Fibroblast of skin of right quadriceps (primary cell): ENCODE measurements at regions not wholly inside any gene's neighbourhood (a gene's known extent, or its start where the extent isn't known, plus 50 kb on each side); places are given as distances from the start of the nearest gene placed in this dataset.
"Not testable (repeated sequence)": the region's sequence is repeated elsewhere in the genome, so short reads cannot be mapped to it uniquely, and the experiment has no call there.

Experiments used
- DNase-seq: peaks from one replicate; pipeline ENCODE4 v3.0.0-alpha.2; 2013

DNA sequence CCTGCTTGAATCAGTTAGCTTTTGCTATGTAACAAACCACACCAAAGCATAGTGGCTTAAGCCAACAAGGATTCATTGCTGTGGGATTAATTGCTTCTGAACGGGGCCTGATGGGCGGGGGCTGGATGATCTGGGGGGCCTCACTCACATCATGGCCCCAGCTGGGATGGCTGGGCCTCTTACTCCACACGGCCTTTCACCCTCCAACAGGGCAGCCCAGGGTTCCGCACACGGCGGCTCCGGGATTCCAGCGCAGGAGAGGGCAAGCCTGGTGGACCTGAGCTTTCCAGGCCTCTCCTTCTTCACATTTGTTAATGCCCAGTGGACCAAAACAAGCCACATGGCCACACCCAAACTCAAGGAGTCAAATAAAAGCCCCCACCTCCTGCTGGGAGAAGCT is 86.3 kb upstream of the PHLPP1 start:
- DNase-seq = no peak

DNA sequence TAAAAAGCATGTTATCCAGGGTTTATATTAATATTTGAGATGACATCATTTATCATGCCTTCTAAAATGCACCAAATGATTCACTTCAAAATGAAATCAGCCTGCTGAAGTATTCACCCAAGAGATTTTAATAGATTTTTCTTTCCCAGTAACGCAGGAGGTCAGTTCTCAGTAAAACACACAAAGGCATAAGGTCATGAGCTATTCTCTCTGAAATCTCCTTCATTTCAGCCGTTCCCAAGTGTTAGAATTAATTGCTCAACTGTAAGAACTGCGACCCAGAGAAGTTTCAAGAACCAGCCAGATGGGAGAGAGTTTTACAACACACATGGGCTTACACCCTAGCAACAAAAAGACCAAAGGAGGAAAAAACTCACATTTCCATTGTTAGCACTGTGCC is 84.2 kb upstream of the PHLPP1 start:
- DNase-seq = no peak

DNA sequence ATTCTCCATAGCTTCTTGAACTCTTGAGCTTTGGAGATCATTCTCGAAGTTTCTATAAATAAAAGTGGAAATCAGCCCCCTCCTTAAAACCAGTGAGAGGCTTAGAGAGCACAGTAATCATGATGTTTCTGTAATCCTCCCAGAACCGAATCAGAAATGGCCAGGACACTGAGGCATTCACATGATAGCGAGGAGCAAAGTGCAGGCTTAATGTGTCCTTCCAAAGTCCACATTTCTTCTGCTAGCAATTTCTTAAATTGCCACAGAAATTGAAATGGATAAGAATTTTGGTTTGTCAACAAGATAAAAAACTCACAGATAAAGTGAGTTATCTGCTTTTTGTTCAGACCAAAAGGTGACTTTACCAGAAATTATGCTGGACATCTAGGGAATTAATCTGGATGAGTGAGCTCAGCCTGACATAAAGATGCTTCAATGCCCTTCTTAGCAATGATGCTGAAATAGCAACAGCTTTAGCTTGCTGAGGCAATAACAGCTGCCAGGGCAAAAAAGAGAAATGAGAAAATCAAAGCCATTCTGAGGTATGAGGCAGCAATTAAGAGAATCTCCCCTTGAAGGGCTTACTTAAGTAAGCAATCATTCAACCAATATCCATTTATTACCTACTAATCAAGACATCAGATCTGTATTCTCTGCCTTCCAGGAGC is 82.4 kb upstream of the PHLPP1 start:
- DNase-seq = no peak

DNA sequence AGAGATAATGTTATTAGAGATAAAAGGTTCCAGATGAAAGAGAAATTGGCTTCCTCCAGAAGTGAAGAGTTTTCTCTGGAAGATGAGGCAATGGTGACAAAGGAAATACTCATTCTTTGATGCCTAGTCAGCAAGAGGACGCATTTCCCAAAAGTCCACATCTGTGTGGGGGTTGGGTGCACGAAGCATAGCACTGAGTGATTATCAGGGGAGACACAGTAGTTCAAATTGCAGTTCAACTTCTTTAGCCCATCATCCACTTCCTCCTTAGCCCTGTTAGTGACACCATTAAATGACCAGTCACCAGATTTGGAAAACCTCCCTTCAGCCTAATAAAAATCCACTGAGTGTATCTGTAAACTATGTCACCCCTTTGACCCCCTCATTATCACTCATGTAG is 80.9 kb upstream of the PHLPP1 start:
- DNase-seq = peak; percentile 56

DNA sequence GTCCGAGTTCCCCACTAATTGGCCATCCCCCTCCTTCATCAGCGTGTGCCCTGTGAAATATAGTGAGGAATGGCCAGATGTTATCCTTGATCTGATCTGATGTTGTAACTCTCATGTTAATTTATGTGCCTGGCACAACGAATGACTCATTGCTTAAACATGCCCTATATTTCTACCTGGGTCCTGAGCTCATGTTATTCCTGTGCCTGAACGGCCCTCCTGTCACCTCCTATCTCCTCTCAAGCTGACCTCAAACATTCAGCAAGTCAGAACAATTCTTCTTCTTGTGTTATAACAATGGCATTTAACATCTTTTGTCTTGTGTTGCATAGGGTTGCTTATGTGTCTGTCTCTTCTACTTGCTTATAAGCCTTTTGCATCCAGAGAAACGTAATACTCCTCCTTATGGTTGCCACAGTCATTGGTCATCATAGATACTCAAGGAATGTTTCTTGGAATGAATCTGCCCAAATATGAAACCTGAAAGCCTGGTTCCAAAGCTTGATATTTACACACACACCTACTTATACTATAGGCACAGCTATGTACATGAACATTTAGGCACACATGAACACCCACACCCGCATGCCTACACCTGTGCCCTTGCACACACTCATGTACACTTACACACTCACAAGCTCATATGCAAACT is 80.2 kb upstream of the PHLPP1 start:
- DNase-seq = no peak

DNA sequence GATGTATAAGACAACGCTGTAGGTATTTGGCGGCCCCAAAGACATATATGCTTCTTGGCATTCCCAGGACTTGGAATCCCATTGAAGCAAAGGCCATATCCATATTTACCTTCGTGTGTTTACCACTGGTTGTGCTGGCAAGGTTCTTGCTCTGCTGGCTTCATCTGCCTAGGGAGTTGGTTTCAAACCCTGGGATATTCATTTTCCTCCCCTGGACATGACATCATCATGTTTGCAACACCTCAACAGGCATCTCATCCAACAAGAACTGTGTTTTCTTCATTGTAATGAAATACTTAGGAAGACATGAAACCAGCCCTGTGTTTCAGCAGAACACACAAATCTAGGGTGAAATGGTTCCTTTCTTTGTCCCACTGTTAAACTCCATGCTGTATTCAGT is 77.9 kb upstream of the PHLPP1 start:
- no peak for DNase-seq

DNA sequence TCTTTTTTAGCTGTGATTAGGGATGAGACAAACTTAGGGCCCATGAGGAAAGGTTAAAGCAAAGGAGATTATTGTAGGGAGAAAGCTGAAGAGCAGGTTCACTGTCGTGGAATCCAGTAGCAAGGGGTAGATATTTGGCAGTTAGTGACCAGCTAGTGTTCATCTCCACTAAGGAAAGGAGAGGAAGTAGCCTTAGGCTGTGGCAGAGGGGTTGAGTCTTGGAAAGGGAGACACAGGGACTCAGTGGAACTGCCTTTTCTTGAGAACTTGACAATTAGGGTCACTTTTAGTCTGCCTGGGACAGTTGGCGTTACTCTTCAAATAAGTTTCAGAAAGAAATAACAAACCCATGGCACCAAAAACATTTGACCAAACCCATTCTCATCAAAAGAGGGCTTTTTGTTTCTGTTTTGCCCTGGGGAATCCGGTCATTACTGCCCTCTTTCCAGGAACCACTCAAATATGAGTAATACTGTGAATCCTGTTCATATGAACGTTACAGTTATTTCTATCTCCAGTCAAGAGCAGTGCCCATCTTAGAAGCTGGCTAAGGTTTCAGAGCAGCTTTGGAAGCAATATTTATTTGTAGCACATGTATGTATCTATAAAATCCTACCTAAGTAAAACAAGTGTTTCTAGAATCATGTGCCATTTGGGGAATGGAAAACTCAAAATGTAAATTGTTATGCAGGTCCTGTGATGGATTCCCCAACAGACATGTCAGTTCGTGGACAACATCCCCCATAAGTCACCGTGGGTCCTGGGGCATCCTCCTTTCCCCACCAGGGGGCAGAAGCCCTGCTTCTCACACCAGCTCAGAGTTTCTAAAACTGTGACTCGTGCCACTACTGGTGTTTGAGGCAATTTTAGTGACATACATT is 77.3 kb upstream of the PHLPP1 start:
- no peak for DNase-seq

DNA sequence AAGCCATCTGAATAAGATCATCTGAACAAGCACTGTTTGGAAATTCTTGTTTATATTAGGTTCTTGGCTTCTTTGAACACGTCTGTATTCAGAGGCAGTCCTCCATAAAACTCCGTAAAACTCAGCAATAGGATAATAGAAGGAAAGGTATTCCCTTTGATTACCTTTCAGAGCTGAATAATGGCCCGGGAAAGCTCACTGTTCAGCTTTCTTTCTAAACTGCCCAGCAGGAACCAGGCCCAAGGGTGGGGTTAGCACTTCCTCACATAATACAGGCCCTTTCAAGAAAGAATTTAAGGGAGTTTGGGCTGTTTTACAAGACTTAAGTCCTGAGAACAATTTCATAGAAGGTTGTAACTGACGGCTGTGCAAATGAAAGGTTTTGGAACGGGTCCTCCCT is 72.2 kb upstream of the PHLPP1 start:
- DNase-seq = no peak

DNA sequence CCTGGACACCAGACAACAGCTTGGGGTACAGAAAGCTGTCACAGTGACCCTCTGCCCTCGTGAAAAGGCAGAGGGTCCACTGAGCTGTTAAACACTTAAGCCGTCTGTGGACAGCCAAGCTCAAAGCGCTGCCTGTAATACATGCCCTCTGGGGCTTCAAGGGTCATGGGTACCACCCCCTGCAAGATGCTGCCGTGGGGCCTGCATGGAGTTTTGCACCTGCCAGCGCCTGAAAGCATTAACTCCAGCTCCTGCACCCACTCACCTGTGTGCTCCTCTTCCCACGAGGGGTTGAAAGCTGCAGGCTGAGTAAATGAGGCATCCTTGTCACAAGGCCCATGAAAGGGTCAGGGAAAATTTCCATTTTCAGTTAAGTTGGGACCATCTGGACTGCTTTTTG is 70.6 kb upstream of the PHLPP1 start:
- DNase-seq = no peak

DNA sequence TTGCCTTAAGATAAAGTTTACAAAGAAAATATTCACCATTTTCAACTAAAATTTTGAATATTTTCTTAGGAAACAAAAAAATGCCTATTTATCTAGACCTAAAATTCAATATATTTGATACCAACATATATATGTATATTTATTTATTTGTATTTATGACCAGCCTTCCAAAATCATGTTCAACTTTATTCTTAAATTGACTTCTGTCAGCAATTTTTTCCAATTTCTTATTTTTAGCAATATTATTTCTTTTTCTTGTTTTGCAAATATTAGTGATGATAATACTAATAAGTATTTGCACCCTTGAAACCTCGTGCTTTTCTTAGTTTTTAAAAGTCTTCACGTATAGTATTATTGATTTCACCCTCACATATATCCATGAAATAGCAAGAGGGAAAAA is 68.2 kb upstream of the PHLPP1 start:
- no peak for DNase-seq

DNA sequence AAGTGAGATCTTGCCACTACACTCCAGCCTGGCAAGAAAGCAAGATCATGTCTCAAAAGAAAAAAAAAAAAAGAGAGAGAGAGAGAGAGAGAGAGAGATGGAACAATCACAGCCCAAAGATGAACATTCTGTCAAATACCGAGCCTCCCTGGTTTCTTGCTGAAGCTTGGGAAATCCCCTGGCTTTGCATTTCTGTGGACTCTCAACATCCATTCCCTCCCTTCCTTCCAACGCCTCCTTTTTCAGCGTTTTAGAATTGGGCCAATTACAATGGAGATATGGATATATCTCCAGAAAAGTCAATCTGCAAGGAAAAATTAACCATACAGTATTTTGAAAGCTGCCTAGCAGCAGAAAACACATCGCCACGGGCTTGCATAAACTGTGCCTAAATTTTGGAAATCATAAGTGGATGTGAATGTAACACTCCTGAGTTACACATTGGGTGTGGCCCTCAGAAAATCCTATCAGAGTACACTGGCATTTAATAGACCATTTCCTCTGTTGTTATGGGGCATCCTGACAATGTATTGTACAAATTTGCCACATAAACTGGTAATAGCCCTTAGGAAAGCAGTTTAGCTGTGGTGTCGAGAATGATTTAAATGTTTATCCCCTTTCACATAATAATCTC is 67.2 kb upstream of the PHLPP1 start:
- no peak for DNase-seq

DNA sequence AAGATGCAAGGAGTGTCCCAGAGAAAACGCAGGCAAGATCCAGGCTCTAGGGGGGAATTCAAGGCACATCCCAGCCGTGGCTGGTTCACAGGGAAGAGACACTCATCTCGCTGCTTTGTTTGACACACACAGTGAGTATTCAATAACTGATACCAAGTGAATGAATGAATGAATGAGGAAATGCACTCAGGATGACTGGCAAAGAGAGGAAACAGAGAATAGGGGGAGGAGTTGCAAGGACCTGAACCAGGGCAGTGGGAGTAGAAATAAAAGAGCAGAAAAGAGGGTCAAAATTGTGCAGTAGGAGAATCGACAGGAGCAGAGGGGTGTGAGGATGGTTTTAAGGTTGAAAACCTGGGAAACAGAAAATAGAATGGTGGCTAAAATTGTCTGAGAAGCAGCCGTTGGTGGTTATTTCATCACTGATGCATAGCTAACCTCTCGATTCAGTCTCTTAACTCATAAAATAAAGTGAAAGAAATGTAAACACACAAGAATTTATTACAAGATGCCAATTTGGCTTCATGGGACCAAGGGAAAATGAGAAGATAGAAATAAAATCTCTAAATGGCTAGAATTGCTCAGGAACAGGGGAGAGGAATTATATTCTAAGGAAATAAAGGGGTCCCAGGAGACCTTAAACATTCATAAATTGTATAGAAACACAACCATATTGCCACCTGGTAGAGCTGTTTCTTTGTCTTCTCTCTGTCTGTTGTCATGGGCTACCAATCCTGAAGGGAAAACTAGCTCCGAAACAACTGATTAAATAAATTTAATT is 63.9 kb upstream of the PHLPP1 start:
- no peak for DNase-seq

DNA sequence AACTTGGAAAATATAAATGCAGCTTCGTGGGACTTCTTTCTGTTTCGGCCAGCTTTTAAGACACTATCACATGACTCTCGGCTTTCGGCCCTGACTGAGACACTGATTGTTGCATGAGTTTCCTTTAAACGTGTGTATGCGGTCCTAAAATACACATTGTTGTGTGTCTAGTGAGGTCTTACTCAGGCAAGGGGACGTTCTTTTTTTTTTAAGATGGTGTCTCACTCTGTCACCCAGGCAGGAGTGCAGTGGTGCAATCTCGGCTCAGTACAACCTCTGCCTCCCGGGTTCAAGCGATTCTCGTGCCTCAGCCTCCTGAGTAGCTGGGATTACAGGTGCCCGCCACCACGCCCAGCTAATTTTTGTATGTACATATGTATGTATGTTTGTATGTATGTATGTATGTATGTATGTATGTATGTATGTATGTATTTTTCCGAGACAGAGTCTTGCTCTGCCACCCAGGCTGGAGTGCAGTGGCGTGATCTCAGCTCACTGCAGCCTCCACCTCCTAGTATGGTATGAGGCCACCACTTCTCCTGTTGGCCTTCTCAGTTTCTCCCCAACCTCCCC is 63.2 kb upstream of the PHLPP1 start:
- not testable (repeated sequence) for DNase-seq

DNA sequence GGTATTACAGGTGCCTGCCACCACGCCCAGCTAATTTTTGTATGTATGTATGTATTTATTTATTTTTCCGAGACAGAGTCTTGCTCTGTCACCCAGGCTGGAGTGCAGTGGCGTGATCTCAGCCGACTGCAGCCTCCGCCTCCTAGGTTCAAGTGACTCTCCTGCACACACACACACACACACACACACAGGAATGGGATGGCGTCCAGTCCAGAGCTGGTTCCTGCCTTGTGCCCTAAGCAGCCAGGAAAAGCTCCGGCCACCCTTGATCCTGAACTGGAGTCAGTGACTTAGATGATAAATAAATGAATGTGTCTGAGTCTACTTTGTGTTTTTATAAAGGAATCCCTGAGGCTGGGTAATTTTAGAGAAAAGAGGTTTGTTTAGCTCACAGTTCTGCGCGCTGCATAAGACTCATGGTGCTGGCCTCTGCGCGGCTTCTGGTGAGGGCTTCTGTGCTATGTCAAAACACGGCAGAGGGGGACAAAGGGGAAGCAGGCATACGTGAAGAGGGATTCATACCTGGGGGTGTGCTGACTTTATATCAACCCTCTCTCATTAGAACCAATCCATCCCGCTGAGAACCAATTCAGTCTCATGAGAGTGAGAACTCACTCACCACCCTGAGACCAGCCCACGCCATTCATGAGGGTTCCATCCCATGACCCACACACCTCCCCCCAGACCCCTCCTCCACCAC is 59.7 kb upstream of the PHLPP1 start:
- DNase-seq = no peak

DNA sequence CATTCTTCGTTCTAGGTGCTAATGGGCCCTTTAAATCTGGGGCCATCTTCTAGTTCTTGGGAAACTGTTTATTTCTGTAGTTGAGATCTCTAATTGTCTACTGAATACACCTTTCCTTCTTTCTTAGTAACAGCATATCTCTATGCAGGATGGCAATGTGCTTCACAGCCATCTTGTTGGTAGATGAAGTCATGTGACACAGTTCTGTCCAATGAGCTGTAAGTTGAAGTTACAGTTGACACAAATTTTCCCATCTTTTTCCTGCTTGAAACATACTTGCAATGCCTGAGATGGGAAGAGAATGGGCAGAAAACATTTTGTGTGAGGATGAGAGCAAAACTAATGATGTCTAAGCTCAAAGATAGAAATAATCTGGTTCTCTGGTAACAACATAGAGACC is 57.3 kb upstream of the PHLPP1 start:
- DNase-seq = no peak

DNA sequence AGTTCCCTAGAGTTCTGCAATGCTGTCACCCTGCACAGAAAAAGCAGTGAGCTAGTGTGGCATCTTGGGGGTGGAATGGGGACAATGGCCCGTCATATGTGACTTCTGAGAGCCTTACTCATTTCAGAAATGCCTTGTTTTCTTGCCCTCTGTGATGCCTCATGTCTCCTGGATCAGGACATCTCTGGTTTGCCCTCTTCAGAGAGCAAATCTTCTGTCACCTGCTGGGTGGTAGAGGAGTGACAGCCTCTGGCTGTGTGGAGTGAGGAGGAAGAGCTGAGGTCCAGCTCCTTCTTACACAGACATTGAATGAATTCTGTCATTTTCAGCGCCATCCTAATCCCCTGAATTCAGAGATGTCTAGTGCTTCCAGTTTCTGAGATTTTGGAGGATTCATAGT is 55.6 kb upstream of the PHLPP1 start:
- DNase-seq = no peak

DNA sequence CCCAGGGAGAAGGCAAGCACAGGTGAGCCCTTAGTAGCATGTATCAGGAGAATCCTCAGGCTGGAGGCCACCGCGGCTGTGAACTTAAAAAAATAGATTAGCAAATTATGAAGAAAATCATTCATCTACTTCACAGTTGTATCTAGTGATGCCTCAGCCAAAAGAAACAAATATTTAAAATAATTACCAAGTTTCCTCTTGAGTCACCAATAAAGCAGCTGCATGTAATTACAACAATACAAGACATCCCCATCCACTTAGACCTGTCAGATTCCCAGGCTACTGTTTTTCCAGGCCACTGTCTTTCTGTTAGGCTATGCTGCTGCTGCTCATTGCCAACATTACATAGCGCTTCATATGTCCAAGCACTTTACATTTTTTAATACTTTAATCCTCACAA is 54.6 kb upstream of the PHLPP1 start:
- peak; percentile 11 for DNase-seq

DNA sequence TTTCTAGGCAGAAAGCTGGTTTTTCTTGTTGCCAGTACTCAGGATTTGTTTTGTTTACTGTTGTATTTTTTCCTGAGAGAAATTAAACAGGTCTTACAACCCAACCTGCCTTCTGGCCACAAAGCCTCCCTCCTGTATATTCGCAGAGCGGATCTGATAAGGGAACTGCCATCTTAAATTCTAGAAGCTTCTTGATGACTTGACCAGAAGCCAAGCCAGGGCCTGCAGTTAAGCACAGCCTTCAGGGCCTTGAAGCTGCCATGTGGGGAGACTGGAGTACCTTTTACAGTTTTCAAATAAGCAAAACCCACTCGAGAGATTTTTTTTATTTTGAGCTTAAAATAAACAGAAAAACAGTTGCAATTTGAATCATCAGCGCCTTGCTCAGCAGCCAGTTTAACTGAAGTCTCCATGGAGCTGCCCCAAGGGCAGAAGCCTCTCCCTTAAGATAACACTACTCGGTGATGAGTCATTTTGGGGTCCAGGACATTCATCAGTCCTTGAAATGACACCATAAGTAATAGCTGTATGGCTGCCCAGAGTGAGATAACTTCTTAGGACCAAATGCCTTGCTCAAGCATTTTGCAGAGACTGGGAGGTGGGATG is 51.5 kb upstream of the PHLPP1 start:
- DNase-seq = peak; percentile 45

DNA sequence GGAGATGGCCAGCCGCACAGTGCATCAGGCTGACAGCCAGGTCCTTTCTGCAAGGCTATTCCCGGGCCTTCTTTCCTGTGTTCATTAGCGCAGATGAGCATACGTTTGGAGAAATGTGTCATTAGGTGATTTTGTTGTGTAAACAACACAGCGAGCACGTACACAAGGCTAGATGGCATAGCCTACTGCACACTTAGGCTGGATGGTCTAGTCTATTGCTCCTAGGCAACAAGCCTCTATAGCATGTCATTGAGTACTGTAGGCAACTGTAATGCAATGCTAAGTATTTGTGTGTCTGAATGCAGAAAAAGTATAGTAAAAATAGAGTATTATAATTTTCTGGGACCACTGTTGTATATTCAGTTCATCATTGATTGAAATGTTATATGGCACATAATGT is 50.9 kb upstream of the PHLPP1 start:
- DNase-seq = no peak

DNA sequence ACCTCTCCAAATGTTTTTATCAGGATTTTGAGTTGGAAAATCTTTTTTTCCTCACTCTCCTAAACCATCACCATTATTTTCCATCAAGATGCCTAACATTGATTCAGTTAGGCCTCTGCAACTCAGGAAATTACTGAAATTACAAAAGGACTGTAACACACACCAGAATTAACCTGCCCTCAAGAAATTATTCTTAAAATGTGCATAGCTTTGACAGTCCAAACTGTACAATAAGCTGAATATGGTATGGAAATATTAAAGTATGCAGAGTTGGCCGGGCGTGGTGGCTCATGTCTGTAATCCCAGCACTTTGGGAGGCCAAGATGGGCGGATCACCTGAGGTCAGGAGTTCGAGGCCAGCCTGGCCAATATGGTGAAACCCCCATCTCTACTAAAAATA is 50.2 kb upstream of the PHLPP1 start:
- DNase-seq = no peak
